ENCODE measurements at regions not wholly inside any gene's neighbourhood (a gene's known extent, or its start where the extent isn't known, plus 50 kb on each side); places are given as distances from the start of the nearest gene placed in this dataset.
A peak's percentile ranks its signal among the peaks of the same experiment; 100 is the strongest.

- no peaks in the 10 kb centered on the region for H3K9me3 ChIP-seq
- ATAC-seq (no peak), DNase-seq (no peak)
- no peak overlapping the region for H3K27ac ChIP-seq
- H3K36me3 ChIP-seq, result no peaks in the 10 kb centered on the region
- no peaks in the 10 kb centered on the region for H3K4me1 ChIP-seq
- intact Hi-C loops (cut with DNase I), result no loop called here
- TF ChIP-seq CTCF (IDR thresholded peaks at IDR 0.05), result no peak
- H3K27me3 ChIP-seq, result no peaks in the 10 kb centered on the region
- no peak overlapping the region for H3K4me3 ChIP-seq
Observed at GRCh38 chr7:98679741-98680140, 62.7 kb downstream of the NPTX2 start.

GRCh38 chr7:98681511-98681910, 64.4 kb downstream of the NPTX2 start:
- ATAC-seq (no peak), DNase-seq (no peak)
- Histone ChIP-seq H3K27ac (no peak overlapping the region), H3K4me1 (no peaks in the 10 kb centered on the region), H3K27me3 (no peaks in the 10 kb centered on the region), H3K4me3 (no peak overlapping the region), H3K36me3 (no peaks in the 10 kb centered on the region), H3K9me3 (no peaks in the 10 kb centered on the region)
- TF ChIP-seq CTCF (IDR thresholded peaks at IDR 0.05), result no peak
- intact Hi-C loops (cut with DNase I), result no loop called here

GRCh38 chr7:98681951-98682350, 64.9 kb downstream of the NPTX2 start:
- no peak overlapping the region for H3K27ac ChIP-seq
- peak; percentile 23 for ATAC-seq

GRCh38 chr7:98683514-98683913, 66.4 kb downstream of the NPTX2 start:
- no peaks in the 10 kb centered on the region for H3K9me3 ChIP-seq
- intact Hi-C loops (cut with DNase I), result no loop called here
- DNase-seq, result no peak
- ATAC-seq, result no peak
- no peaks in the 10 kb centered on the region for H3K36me3 ChIP-seq
- TF ChIP-seq CTCF (IDR thresholded peaks at IDR 0.05), result no peak
- H3K27me3 ChIP-seq, result no peaks in the 10 kb centered on the region
- H3K4me1 ChIP-seq, result no peaks in the 10 kb centered on the region
- H3K4me3 ChIP-seq, result no peak overlapping the region
- no peak overlapping the region for H3K27ac ChIP-seq

More at GRCh38 chr7:98681951-98682350, 64.9 kb downstream of the NPTX2 start:
- no peaks in the 10 kb centered on the region for H3K9me3 ChIP-seq
- no peak for DNase-seq
- intact Hi-C loops (cut with DNase I), result no loop called here
- no peak for TF ChIP-seq CTCF (IDR thresholded peaks at IDR 0.05)
- H3K4me1 ChIP-seq, result no peaks in the 10 kb centered on the region
- H3K4me3 ChIP-seq, result no peak overlapping the region
- no peaks in the 10 kb centered on the region for H3K27me3 ChIP-seq
- H3K36me3 ChIP-seq, result no peaks in the 10 kb centered on the region

- intact Hi-C loops (cut with DNase I), result no loop called here
- Histone ChIP-seq H3K27me3 (no peaks in the 10 kb centered on the region), H3K36me3 (no peaks in the 10 kb centered on the region), H3K27ac (no peak overlapping the region), H3K4me1 (no peaks in the 10 kb centered on the region), H3K9me3 (no peaks in the 10 kb centered on the region), H3K4me3 (no peak overlapping the region)
- TF ChIP-seq CTCF (IDR thresholded peaks at IDR 0.05), result no peak
- DNase-seq, result no peak
- ATAC-seq, result no peak
Observed at GRCh38 chr7:98685541-98685940, 68.5 kb downstream of the NPTX2 start.

GRCh38 chr7:98686466-98687080, 69.5 kb downstream of the NPTX2 start:
- H3K27me3 ChIP-seq, result no peaks in the 10 kb centered on the region
- intact Hi-C loops (cut with DNase I), result no loop called here

More at GRCh38 chr7:98686466-98687080, 69.5 kb downstream of the NPTX2 start:
- no peak overlapping the region for H3K4me3 ChIP-seq
- no peak overlapping the region for H3K27ac ChIP-seq
- H3K9me3 ChIP-seq, result no peaks in the 10 kb centered on the region
- H3K36me3 ChIP-seq, result no peaks in the 10 kb centered on the region
- H3K4me1 ChIP-seq, result no peaks in the 10 kb centered on the region
- no peak for ATAC-seq
- no peak for TF ChIP-seq CTCF (IDR thresholded peaks at IDR 0.05)
- no peak for DNase-seq
